ENCODE measurements at regions not wholly inside any gene's neighbourhood (a gene's known extent, or its start where the extent isn't known, plus 50 kb on each side); places are given as distances from the start of the nearest gene placed in this dataset.

GRCh38 chr7:84591897-84592296, 397.3 kb upstream of the SEMA3A start:
- Histone ChIP-seq H3K4me2 (ENCODE audit: insufficient read depth, low read length) (no peak overlapping the region), H3K27me3 (ENCODE audit: insufficient read depth, low read length, poor library complexity) (no peaks in the 10 kb centered on the region), H3K9ac (ENCODE audit: low read depth, low read length) (no peak overlapping the region), H3K4me1 (ENCODE audit: insufficient read depth, low read length) (no peaks in the 10 kb centered on the region), H3K4me3 (ENCODE audit: low read depth in 1 of 2, low read length in 2 of 2) (no peak overlapping the region), H3K79me2 (ENCODE audit: insufficient read depth, low read length) (no peaks in the 10 kb centered on the region), H3K36me3 (ENCODE audit: insufficient read depth, low read length) (no peaks in the 10 kb centered on the region), H4K20me1 (ENCODE audit: insufficient read depth, low read length) (no peaks in the 10 kb centered on the region), H3K9me3 (ENCODE audit: insufficient read depth, low read length, severe bottlenecking) (no peaks in the 10 kb centered on the region), H3K27ac (ENCODE audit: low read length) (no peak overlapping the region), H2AFZ (ENCODE audit: low read depth, low read length) (no peak overlapping the region)
- TF ChIP-seq, protein P1, sequence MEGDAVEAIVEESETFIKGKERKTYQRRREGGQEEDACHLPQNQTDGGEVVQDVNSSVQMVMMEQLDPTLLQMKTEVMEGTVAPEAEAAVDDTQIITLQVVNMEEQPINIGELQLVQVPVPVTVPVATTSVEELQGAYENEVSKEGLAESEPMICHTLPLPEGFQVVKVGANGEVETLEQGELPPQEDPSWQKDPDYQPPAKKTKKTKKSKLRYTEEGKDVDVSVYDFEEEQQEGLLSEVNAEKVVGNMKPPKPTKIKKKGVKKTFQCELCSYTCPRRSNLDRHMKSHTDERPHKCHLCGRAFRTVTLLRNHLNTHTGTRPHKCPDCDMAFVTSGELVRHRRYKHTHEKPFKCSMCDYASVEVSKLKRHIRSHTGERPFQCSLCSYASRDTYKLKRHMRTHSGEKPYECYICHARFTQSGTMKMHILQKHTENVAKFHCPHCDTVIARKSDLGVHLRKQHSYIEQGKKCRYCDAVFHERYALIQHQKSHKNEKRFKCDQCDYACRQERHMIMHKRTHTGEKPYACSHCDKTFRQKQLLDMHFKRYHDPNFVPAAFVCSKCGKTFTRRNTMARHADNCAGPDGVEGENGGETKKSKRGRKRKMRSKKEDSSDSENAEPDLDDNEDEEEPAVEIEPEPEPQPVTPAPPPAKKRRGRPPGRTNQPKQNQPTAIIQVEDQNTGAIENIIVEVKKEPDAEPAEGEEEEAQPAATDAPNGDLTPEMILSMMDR (IDR thresholded peaks at IDR 0.05; ENCODE audit: borderline replicate concordance, extremely low read depth, low read length, poor library complexity, severe bottlenecking) = no peak
- no peak for TF ChIP-seq EZH2 (IDR thresholded peaks at IDR 0.05; ENCODE audit: borderline replicate concordance, low read depth, low read length, severe bottlenecking)
- DNase-seq (no peak), ATAC-seq (ENCODE audit: insufficient read depth, low read depth) (no peak)

- TF ChIP-seq, protein P1 (IDR thresholded peaks at IDR 0.05; ENCODE audit: borderline replicate concordance, extremely low read depth, low read length, poor library complexity, severe bottlenecking) = no peak
- TF ChIP-seq EZH2 (IDR thresholded peaks at IDR 0.05; ENCODE audit: borderline replicate concordance, low read depth, low read length, severe bottlenecking) = no peak
- Histone ChIP-seq H3K9ac (ENCODE audit: low read depth, low read length) (no peak overlapping the region), H4K20me1 (ENCODE audit: insufficient read depth, low read length) (no peaks in the 10 kb centered on the region), H3K4me2 (ENCODE audit: insufficient read depth, low read length) (no peak overlapping the region), H2AFZ (ENCODE audit: low read depth, low read length) (no peak overlapping the region), H3K9me3 (ENCODE audit: insufficient read depth, low read length, severe bottlenecking) (no peaks in the 10 kb centered on the region), H3K4me3 (ENCODE audit: low read depth in 1 of 2, low read length in 2 of 2) (no peak overlapping the region), H3K36me3 (ENCODE audit: insufficient read depth, low read length) (no peaks in the 10 kb centered on the region), H3K4me1 (ENCODE audit: insufficient read depth, low read length) (no peaks in the 10 kb centered on the region), H3K79me2 (ENCODE audit: insufficient read depth, low read length) (no peaks in the 10 kb centered on the region), H3K27me3 (ENCODE audit: insufficient read depth, low read length, poor library complexity) (no peaks in the 10 kb centered on the region), H3K27ac (ENCODE audit: low read length) (no peak overlapping the region)
- DNase-seq = no peak
- no peak for ATAC-seq (ENCODE audit: insufficient read depth, low read depth)
These were observed 394.4 kb upstream of the SEMA3A start for GRCh38 chr7:84589012-84589411.

GRCh38 chr7:84583331-84583730, 388.7 kb upstream of the SEMA3A start:
- Histone ChIP-seq H3K9ac (ENCODE audit: low read depth, low read length) (no peak overlapping the region), H3K4me2 (ENCODE audit: insufficient read depth, low read length) (no peak overlapping the region), H3K27ac (ENCODE audit: low read length) (no peak overlapping the region), H2AFZ (ENCODE audit: low read depth, low read length) (no peak overlapping the region), H3K4me3 (ENCODE audit: low read depth in 1 of 2, low read length in 2 of 2) (no peak overlapping the region), H3K4me1 (ENCODE audit: insufficient read depth, low read length) (no peaks in the 10 kb centered on the region), H3K27me3 (ENCODE audit: insufficient read depth, low read length, poor library complexity) (no peaks in the 10 kb centered on the region), H3K9me3 (ENCODE audit: insufficient read depth, low read length, severe bottlenecking) (no peaks in the 10 kb centered on the region), H4K20me1 (ENCODE audit: insufficient read depth, low read length) (no peaks in the 10 kb centered on the region), H3K79me2 (ENCODE audit: insufficient read depth, low read length) (no peaks in the 10 kb centered on the region), H3K36me3 (ENCODE audit: insufficient read depth, low read length) (no peaks in the 10 kb centered on the region)
- ATAC-seq (ENCODE audit: insufficient read depth, low read depth) = no peak
- no peak for TF ChIP-seq EZH2 (IDR thresholded peaks at IDR 0.05; ENCODE audit: borderline replicate concordance, low read depth, low read length, severe bottlenecking)
- TF ChIP-seq, protein P1 (IDR thresholded peaks at IDR 0.05; ENCODE audit: borderline replicate concordance, extremely low read depth, low read length, poor library complexity, severe bottlenecking) = no peak
- no peak for DNase-seq

DNA sequence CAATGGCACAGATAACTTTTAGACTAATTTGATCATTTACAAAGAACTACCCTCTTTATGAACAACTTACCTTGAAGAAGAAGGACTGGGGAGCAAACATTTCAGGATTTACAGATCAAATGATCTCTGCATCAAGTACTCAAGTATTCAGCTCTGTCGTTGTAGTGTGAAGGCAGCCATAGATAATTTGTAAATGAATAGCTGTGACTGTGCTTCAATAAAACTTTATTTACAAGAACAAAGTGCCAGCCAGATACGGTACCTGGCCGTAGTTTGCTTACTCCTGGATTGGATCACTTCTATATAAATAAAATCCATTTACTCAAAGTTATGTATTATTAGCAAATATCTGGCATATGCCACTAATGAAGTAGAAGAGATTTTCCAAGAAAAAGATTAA, 388.2 kb upstream of the SEMA3A start:
- Histone ChIP-seq H4K20me1 (ENCODE audit: insufficient read depth, low read length) (no peaks in the 10 kb centered on the region), H3K4me1 (ENCODE audit: insufficient read depth, low read length) (no peaks in the 10 kb centered on the region), H3K9me3 (ENCODE audit: insufficient read depth, low read length, severe bottlenecking) (no peaks in the 10 kb centered on the region), H3K4me2 (ENCODE audit: insufficient read depth, low read length) (no peak overlapping the region), H3K79me2 (ENCODE audit: insufficient read depth, low read length) (no peaks in the 10 kb centered on the region), H3K27me3 (ENCODE audit: insufficient read depth, low read length, poor library complexity) (no peaks in the 10 kb centered on the region), H2AFZ (ENCODE audit: low read depth, low read length) (no peak overlapping the region), H3K4me3 (ENCODE audit: low read depth in 1 of 2, low read length in 2 of 2) (no peak overlapping the region), H3K9ac (ENCODE audit: low read depth, low read length) (no peak overlapping the region), H3K27ac (ENCODE audit: low read length) (no peak overlapping the region), H3K36me3 (ENCODE audit: insufficient read depth, low read length) (no peaks in the 10 kb centered on the region)
- TF ChIP-seq, protein P1 (IDR thresholded peaks at IDR 0.05; ENCODE audit: borderline replicate concordance, extremely low read depth, low read length, poor library complexity, severe bottlenecking) = no peak
- no peak for TF ChIP-seq EZH2 (IDR thresholded peaks at IDR 0.05; ENCODE audit: borderline replicate concordance, low read depth, low read length, severe bottlenecking)
- ATAC-seq (ENCODE audit: insufficient read depth, low read depth) (no peak), DNase-seq (no peak)

Measured in DND-41 (cell line).